Fibroblast of lung (primary cell): ENCODE measurements at regions not wholly inside any gene's neighbourhood (a gene's known extent, or its start where the extent isn't known, plus 50 kb on each side); places are given as distances from the start of the nearest gene placed in this dataset.

Experiments
- DNase-seq, 2 donors: peaks; one replicate each; pipeline versions ENCODE4 v3.0.0 to v3.0.0-alpha.2; 2010; ENCODE audit warnings: low read depth in 2 of 2
- H2AFZ ChIP-seq: 2 replicates; pipeline ENCODE4 v1.5.1; 2012; ENCODE audit warnings: low read length, control low read depth, inconsistent platforms
- H3K27ac ChIP-seq: 2 replicates; pipeline ENCODE4 v1.5.1; 2011; ENCODE audit warnings: low read length, control low read depth; ENCODE audit not compliant: insufficient read depth
- H3K27me3 ChIP-seq: 2 replicates; pipeline ENCODE4 v1.5.1; 2011; ENCODE audit warnings: mild to moderate bottlenecking, low read length; ENCODE audit not compliant: control insufficient read depth, insufficient read depth
- H3K36me3 ChIP-seq: 2 replicates; pipeline ENCODE4 v1.5.1; 2011; ENCODE audit warnings: low read length; ENCODE audit not compliant: control insufficient read depth, insufficient read depth
- H3K4me1 ChIP-seq: 2 replicates; pipeline ENCODE4 v1.5.1; 2011; ENCODE audit warnings: low read length; ENCODE audit not compliant: control insufficient read depth, insufficient read depth; ENCODE audit errors: extremely low read depth
- H3K4me2 ChIP-seq: 2 replicates; pipeline ENCODE4 v1.5.1; 2011; ENCODE audit warnings: low read length, control low read depth; ENCODE audit not compliant: insufficient read depth; ENCODE audit errors: extremely low read depth
- H3K4me3 ChIP-seq, 4 experiments: fragments of 200-600 bp in 1 of 4; sonication (generic) in 1 of 4; replicated peaks in 1 of 4; 2 replicates each; pipeline ENCODE4 v1.5.1; 2011 to 2016; ENCODE audit warnings: low read length in 4 of 4, low read depth in 3 of 4, mild to moderate bottlenecking in 3 of 4, control low read depth in 2 of 4, inconsistent platforms in 1 of 4, mixed read lengths in 1 of 4; ENCODE audit not compliant: insufficient read depth in 1 of 4; ENCODE audit errors: control extremely low read depth in 1 of 4
- H3K79me2 ChIP-seq: 2 replicates; pipeline ENCODE4 v1.5.1; 2012; ENCODE audit warnings: mild to moderate bottlenecking, low read length, inconsistent platforms; ENCODE audit not compliant: control insufficient read depth, insufficient read depth
- H3K9ac ChIP-seq: 2 replicates; pipeline ENCODE4 v1.5.1; 2011; ENCODE audit warnings: mild to moderate bottlenecking, low read length, control low read depth; ENCODE audit not compliant: insufficient read depth
- H3K9me3 ChIP-seq: 2 replicates; pipeline ENCODE4 v1.5.1; 2012; ENCODE audit warnings: low read depth, low read length; ENCODE audit not compliant: control insufficient read depth, insufficient read depth
- H4K20me1 ChIP-seq: 2 replicates; pipeline ENCODE4 v1.5.1; 2011; ENCODE audit warnings: low read length; ENCODE audit not compliant: control insufficient read depth, insufficient read depth; ENCODE audit errors: extremely low read depth
- CTCF ChIP-seq, 2 donors: IDR thresholded peaks in 1 of 2; conservative IDR thresholded peaks in 1 of 2; 1 replicate in 1 of 2; 2 replicates in 1 of 2; pipeline ENCODE4 v1.5.1; 2011 to 2012; ENCODE audit warnings: low read length in 2 of 2, control low read depth in 1 of 2, inconsistent platforms in 1 of 2, low read depth in 1 of 2, mild to moderate bottlenecking in 1 of 2
- EZH2 ChIP-seq: IDR thresholded peaks from 2 replicates; pipeline ENCODE4 v1.5.1; 2012; ENCODE audit warnings: low read length, control low read depth, mild to moderate bottlenecking; ENCODE audit errors: missing control alignments

DNA sequence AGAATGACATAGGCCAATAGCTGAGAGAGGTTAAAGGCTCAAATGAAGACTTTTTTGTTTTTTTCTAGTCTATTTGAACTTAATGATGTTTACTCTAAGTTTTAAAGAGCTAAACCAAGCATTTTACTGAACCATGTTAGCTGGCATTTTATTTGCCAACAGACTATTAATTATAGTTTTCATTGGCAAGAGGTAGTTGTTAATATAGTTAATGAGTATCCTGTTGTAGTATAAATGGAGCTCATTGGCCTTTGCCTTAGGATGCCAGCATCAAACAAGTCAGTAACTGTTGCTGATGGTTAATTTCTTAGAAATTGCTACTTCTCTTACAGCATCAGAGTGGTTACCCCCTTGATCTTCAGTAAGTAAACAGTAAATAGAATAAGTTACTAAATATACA, 339.0 kb upstream of the B3GALT2 start:
- TF ChIP-seq CTCF (conservative IDR thresholded peaks at IDR 0.05 in 1 of 2, IDR thresholded peaks at IDR 0.05 in 1 of 2; ENCODE audit: low read depth in 1 of 2, low read length in 2 of 2) = no peak
- no peak for TF ChIP-seq EZH2
- Histone ChIP-seq H3K79me2 (no peaks in the 10 kb centered on the region), H4K20me1 (no peaks in the 10 kb centered on the region), H3K36me3 (no peaks in the 10 kb centered on the region), H3K9me3 (no peaks in the 10 kb centered on the region), H2AFZ (no peak overlapping the region), H3K4me3 (no peak overlapping the region), H3K9ac (no peak overlapping the region), H3K4me1 (no peaks in the 10 kb centered on the region), H3K27me3 (no peaks in the 10 kb centered on the region), H3K4me2 (no peak overlapping the region), H3K27ac (no peak overlapping the region)
- no peak for DNase-seq

GRCh38 chr1:193524616-193525015, 338.2 kb upstream of the B3GALT2 start:
- H3K36me3 ChIP-seq = no peaks in the 10 kb centered on the region
- no peak overlapping the region for H2AFZ ChIP-seq
- no peak overlapping the region for H3K9ac ChIP-seq
- H3K27ac ChIP-seq = no peak overlapping the region
- no peaks in the 10 kb centered on the region for H3K9me3 ChIP-seq
- no peak overlapping the region for H3K4me3 ChIP-seq
- no peaks in the 10 kb centered on the region for H3K79me2 ChIP-seq
- H4K20me1 ChIP-seq = no peaks in the 10 kb centered on the region
- TF ChIP-seq EZH2 (no peak), CTCF (conservative IDR thresholded peaks at IDR 0.05 in 1 of 2, IDR thresholded peaks at IDR 0.05 in 1 of 2; ENCODE audit: low read depth in 1 of 2, low read length in 2 of 2) (no peak)
- no peaks in the 10 kb centered on the region for H3K4me1 ChIP-seq
- no peak for DNase-seq
- no peaks in the 10 kb centered on the region for H3K27me3 ChIP-seq
- H3K4me2 ChIP-seq = no peak overlapping the region

DNA sequence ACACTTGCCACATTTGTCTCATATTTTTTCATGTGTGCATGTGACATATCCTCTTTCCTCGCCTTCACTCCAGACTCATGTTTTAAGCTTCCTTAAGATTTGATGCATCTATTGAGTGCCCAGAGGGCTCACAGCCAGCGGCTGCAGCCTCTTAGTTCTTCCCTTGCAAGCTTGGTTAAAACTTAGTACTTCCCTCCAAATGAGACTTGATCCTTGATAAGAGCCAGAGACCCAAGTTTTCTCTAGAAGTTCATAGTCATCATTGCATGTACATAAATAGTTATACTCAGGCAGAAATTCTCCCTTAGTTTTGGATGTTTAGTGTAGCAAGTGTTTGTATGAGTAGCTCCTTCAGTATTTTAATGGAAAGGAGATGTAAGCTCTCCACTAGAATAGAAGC, 337.6 kb upstream of the B3GALT2 start:
- no peak for DNase-seq
- Histone ChIP-seq H2AFZ (no peak overlapping the region), H3K4me1 (no peaks in the 10 kb centered on the region), H3K79me2 (no peaks in the 10 kb centered on the region), H3K9ac (no peak overlapping the region), H3K4me3 (no peak overlapping the region), H3K27ac (no peak overlapping the region), H3K9me3 (no peaks in the 10 kb centered on the region), H3K36me3 (no peaks in the 10 kb centered on the region), H3K4me2 (no peak overlapping the region), H4K20me1 (no peaks in the 10 kb centered on the region), H3K27me3 (no peaks in the 10 kb centered on the region)
- TF ChIP-seq CTCF (conservative IDR thresholded peaks at IDR 0.05 in 1 of 2, IDR thresholded peaks at IDR 0.05 in 1 of 2; ENCODE audit: low read depth in 1 of 2, low read length in 2 of 2) = no peak
